Vagina (tissue), 2 donors: ENCODE measurements at regions not wholly inside any gene's neighbourhood (a gene's known extent, or its start where the extent isn't known, plus 50 kb on each side); places are given as distances from the start of the nearest gene placed in this dataset.

Source experiments
- POLR2AphosphoS5 ChIP-seq, 2 donors: sonication (generic); formaldehyde crosslinking; IDR thresholded peaks; one replicate each; pipeline ENCODE4 v1.9.0; 2017; ENCODE audit warnings: antibody characterized with exemption in 2 of 2, mild to moderate bottlenecking in 2 of 2, low read depth in 1 of 2; ENCODE audit not compliant: insufficient read depth in 1 of 2
- TF ChIP-seq, protein P1 (sequence below), 3 experiments: fragments of 450-650 bp in 2 of 3; fragments of 200-600 bp in 1 of 3; sonication (generic) in 1 of 3; IDR thresholded peaks; one replicate each; pipeline ENCODE4 v1.5.1; 2017 to 2019; ENCODE audit warnings: antibody characterized with exemption in 3 of 3, mild to moderate bottlenecking in 2 of 3, moderate library complexity in 2 of 3

DNA sequence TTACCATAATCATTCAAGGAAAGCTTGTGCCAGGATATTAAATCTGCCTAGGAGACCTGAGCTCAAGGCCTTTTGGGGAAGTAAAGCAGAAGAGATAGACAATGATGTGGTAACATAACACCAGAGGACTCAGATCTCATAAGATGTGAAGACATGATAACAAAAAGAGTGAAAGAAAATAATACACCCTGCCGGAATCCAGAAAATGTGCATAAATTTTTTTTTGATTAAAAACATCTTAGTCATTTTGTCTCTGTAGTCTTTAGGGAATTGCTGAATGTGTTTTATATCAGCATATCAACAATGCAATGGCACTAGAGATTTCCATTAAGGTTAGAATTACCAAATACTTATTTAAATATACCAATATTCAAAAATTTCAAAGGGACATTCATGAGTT, 326.8 kb upstream of the ROBO1 start:
- no peak for TF ChIP-seq POLR2AphosphoS5 (IDR thresholded peaks at IDR 0.05; ENCODE audit: insufficient read depth in 1 of 2, low read depth in 1 of 2)
- TF ChIP-seq, protein P1, sequence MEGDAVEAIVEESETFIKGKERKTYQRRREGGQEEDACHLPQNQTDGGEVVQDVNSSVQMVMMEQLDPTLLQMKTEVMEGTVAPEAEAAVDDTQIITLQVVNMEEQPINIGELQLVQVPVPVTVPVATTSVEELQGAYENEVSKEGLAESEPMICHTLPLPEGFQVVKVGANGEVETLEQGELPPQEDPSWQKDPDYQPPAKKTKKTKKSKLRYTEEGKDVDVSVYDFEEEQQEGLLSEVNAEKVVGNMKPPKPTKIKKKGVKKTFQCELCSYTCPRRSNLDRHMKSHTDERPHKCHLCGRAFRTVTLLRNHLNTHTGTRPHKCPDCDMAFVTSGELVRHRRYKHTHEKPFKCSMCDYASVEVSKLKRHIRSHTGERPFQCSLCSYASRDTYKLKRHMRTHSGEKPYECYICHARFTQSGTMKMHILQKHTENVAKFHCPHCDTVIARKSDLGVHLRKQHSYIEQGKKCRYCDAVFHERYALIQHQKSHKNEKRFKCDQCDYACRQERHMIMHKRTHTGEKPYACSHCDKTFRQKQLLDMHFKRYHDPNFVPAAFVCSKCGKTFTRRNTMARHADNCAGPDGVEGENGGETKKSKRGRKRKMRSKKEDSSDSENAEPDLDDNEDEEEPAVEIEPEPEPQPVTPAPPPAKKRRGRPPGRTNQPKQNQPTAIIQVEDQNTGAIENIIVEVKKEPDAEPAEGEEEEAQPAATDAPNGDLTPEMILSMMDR (IDR thresholded peaks at IDR 0.05): no peak
